Erythroblast (primary cell): ENCODE measurements at regions not wholly inside any gene's neighbourhood (a gene's known extent, or its start where the extent isn't known, plus 50 kb on each side); places are given as distances from the start of the nearest gene placed in this dataset.

Experiments used
- GATA1 ChIP-seq: IDR thresholded peaks from 2 replicates; pipeline ENCODE4 v1.6.1; 2011; ENCODE audit warnings: low read depth, mild to moderate bottlenecking, control low read depth, low read length, moderate library complexity
- POLR2A ChIP-seq: IDR thresholded peaks from 2 replicates; pipeline ENCODE4 v1.6.1; 2011; ENCODE audit warnings: mild to moderate bottlenecking, low read length

GRCh38 chr3:82556113-82556512, 794.7 kb upstream of the GBE1 start:
- TF ChIP-seq POLR2A (no peak), GATA1 (no peak)
